Gastroesophageal sphincter (tissue), 3 donors: ENCODE measurements at regions not wholly inside any gene's neighbourhood (a gene's known extent, or its start where the extent isn't known, plus 50 kb on each side); places are given as distances from the start of the nearest gene placed in this dataset.

ENCODE experiments used
- EP300 ChIP-seq: sonication (generic); formaldehyde crosslinking; IDR thresholded peaks from one replicate; pipeline ENCODE4 v1.6.1; 2017; ENCODE audit warnings: antibody characterized with exemption, mild to moderate bottlenecking
- POLR2A ChIP-seq, 2 donors: fragments of 450-650 bp; IDR thresholded peaks; one replicate each; pipeline ENCODE4 v1.6.1; 2017; ENCODE audit warnings: antibody characterized with exemption in 2 of 2, mild to moderate bottlenecking in 2 of 2, moderate library complexity in 1 of 2
- POLR2AphosphoS5 ChIP-seq: sonication (generic); formaldehyde crosslinking; IDR thresholded peaks from one replicate; pipeline ENCODE4 v1.6.1; 2017; ENCODE audit warnings: antibody characterized with exemption
- TF ChIP-seq, protein P1 (sequence below), 4 experiments: fragments of 200-600 bp in 2 of 4; fragments of 450-650 bp in 2 of 4; sonication (generic) in 1 of 4; IDR thresholded peaks; one replicate each; pipeline ENCODE4 v1.5.1; 2017 to 2019; ENCODE audit warnings: antibody characterized with exemption in 4 of 4, mild to moderate bottlenecking in 2 of 4, moderate library complexity in 2 of 4

DNA sequence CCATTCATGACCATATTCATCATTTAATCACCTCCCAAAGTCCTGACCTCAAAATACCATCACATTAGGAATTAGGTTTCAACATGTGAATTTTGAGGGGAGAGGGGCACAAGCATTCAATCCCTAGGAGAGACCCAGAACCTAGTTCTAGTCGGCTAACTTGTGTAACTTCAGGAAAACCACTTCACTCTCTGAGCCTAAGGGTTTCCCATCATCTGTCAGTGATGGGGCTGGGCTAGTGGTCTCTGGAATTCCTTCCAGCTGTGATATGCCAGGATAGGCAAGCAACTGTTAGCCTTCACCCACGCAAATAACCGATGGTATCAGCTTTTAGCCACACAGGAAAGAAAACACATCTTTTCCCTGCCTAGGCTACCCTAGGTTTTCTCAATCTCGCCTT lies 52.5 kb upstream of the MEX3C start:
- TF ChIP-seq, protein P1, sequence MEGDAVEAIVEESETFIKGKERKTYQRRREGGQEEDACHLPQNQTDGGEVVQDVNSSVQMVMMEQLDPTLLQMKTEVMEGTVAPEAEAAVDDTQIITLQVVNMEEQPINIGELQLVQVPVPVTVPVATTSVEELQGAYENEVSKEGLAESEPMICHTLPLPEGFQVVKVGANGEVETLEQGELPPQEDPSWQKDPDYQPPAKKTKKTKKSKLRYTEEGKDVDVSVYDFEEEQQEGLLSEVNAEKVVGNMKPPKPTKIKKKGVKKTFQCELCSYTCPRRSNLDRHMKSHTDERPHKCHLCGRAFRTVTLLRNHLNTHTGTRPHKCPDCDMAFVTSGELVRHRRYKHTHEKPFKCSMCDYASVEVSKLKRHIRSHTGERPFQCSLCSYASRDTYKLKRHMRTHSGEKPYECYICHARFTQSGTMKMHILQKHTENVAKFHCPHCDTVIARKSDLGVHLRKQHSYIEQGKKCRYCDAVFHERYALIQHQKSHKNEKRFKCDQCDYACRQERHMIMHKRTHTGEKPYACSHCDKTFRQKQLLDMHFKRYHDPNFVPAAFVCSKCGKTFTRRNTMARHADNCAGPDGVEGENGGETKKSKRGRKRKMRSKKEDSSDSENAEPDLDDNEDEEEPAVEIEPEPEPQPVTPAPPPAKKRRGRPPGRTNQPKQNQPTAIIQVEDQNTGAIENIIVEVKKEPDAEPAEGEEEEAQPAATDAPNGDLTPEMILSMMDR (IDR thresholded peaks at IDR 0.05) = no peak
- TF ChIP-seq POLR2AphosphoS5 (no peak), POLR2A (IDR thresholded peaks at IDR 0.05) (no peak), EP300 (no peak)
